Fibroblast of upper back skin (primary cell): ENCODE measurements at regions not wholly inside any gene's neighbourhood (a gene's known extent, or its start where the extent isn't known, plus 50 kb on each side); places are given as distances from the start of the nearest gene placed in this dataset.

Experiments
- DNase-seq: peaks from one replicate; pipeline ENCODE4 v3.0.0-alpha.2; 2013

DNA sequence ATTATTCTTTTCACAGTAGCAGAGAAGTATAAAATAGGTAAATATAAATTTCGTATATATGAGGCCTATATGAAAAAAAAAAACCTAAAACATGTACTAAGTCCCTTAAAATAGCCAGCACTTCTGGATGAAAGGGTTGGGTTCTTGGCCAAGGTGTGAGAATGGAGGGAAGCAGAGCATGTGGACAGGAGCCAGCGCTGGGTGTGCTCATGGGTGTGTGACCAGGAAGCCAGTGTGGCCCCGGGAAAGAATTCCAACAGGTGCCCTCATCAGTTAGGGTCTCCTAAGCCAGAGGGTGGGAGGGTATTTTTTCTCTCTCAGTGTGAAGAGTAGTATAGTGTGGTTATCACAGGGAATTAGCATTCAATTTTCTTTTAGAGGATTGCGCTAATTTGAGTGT is 401.9 kb upstream of the IGFBP3 start:
- DNase-seq: no peak

GRCh38 chr7:46321556-46322205 is 400.6 kb upstream of the IGFBP3 start:
- DNase-seq: peak; percentile 82

GRCh38 chr7:46320956-46321355 is 399.9 kb upstream of the IGFBP3 start:
- DNase-seq: peak; percentile 35

GRCh38 chr7:46319841-46320240 is 398.8 kb upstream of the IGFBP3 start:
- no peak for DNase-seq

DNA sequence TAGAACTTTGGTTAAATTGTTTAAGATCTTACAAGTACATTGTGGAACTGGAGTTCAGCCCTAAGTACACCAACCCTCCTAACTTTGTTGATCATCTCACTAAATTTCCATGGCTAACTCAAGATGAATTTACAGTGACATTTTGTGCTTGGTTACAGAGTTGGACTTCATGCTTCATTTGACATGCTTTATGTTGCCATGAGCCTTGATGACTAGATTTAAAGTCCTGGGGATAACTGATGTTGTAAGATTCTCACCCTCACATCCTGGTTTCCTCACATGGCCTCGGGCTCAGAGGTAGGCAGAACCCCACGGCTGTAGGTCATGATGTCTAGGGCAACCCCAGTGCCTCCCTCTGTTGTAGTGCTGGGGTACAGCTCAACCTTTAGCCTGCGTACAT is 397.2 kb upstream of the IGFBP3 start:
- no peak for DNase-seq

DNA sequence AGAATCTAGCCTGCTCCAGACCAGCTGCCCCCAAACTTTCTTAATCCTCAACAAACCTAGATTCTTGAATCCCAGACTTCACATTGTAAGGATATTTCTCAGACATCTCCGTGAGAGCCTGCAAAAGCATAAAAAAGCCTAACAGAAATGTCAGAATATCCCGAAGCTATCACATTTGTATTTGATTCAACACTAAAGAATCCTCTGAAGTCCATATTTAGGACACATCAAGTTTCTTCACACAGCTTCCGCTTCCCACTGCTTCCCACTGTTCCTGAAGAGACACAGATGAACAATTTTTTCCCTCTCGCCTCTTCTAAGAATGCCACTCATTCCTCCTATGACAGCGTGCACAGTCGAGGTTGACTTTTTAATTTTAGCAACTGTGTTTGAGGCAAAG is 396.2 kb upstream of the IGFBP3 start:
- peak; percentile 62 for DNase-seq

- DNase-seq: peak; percentile 68
Measured at GRCh38 chr7:46315891-46316290, 394.8 kb upstream of the IGFBP3 start.

DNA sequence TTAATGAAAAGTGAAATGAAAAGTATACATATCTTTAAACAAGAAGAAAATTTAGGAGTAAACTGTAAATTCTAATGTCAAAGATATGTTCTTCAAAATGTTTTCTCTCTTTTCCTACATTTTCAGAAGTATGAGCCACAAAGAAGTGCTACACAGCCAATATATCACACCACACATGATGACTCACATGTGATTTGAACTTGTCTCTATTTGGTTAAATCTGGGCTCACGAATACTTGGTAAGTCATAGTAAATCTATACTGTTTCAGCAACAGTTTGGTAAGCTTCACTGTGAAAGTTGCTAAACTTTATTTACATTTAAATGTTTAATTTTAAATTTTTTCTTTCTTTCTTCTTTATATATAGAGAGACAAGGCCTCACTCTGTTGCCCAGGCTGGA is 380.6 kb upstream of the IGFBP3 start:
- DNase-seq: peak; percentile 75

- no peak for DNase-seq
Measured at GRCh38 chr7:46297515-46297914, 376.4 kb upstream of the IGFBP3 start.

DNA sequence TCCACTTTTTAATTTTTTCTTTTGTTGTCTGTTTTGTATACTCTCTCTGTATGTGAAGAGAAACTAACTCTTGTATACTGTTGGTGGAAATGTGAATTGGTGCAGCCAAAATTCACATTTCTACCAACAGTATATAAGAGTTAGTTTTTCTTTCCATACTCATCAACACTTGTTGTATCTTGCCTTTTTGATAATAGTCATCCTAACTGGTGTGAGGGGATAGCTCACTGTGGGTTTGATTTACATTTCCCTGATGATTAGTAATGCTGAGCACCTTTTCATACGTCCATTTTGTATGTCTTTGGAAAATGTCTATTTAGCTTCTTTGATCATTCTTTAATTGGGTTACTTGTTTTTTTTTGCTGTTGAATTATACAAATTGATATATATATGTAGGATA is 375.5 kb upstream of the IGFBP3 start:
- no peak for DNase-seq

DNA sequence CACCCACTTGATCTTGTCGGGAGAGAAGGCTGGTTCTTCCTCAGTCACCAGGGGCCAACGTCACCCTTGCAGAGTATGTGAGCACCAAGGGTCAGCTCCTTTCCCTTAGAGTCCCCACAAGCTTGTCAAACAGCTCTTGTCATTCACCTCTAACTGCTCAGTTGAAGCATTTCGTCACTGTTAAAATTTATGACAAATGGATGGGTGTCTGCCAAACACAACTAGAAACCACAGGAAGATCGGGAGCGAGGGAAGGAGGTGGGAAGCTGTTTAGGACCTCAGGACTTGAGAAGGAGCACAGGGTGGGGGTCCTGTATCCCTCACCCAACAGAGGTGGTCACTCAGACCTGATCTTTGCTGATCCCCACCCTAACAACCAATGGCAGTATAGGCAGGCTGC is 373.3 kb upstream of the IGFBP3 start:
- DNase-seq: peak; percentile 57

DNA sequence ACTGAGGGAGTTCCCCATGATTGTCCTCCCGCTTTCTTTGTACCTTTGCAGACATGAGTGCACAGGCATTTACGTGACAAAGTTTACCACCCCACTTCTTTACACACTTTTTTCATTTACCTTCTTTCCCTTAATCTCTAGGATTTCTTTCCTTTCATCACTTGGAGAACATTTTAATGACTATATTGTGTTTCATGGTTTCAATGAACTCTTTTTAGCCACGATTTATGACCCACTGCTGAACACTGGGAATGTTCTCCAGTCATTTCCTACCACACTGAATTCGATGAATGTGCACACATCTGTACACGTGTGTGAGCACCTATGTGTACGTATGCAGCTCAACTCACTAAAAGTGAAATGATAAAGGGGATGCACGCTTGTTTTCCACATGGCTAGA is 371.7 kb upstream of the IGFBP3 start:
- DNase-seq: peak; percentile 51

GRCh38 chr7:46291601-46292150 is 370.6 kb upstream of the IGFBP3 start:
- peak; percentile 88 for DNase-seq

- peak; percentile 67 for DNase-seq
Measured at GRCh38 chr7:46291050-46291438, 370.0 kb upstream of the IGFBP3 start.

GRCh38 chr7:46290374-46291049 is 369.4 kb upstream of the IGFBP3 start:
- DNase-seq: no peak

DNA sequence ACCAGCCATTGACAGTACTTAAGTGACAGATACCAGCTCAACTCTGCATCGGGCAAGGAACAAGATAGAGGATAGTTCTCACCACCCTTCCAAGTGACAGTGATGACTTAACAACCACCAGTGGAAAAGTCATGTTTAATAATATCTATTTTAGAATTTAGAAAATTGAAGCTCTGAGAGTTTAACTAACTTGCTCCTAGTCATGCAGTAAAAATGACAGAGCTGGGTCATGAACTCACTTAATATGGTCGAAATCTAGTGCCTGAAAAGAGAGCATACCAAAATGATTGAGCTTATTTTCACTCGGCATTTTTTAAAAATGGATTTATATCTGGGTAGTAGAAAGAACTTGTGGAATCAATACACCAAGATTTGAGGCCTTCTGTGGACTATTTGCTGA is 367.8 kb upstream of the IGFBP3 start:
- no peak for DNase-seq

DNA sequence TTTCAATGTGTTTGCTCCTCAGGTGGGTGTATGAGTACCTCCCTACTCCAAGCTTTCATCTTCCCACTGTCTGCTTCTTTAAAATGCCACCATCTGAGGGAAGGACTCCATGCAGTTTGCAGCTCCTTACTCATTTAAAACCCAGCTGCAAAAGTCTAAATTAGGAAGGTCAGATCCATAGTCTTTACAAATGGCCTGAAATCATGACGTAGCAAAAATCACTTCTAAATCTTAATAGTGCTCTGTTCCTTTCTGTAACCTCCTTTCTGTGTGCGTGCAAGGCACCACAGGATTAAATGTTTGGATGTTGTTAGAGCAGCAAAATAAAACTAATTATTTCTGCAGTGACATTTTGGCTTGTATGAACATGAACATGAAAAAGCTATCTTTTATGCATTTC is 366.9 kb upstream of the IGFBP3 start:
- DNase-seq: no peak

DNA sequence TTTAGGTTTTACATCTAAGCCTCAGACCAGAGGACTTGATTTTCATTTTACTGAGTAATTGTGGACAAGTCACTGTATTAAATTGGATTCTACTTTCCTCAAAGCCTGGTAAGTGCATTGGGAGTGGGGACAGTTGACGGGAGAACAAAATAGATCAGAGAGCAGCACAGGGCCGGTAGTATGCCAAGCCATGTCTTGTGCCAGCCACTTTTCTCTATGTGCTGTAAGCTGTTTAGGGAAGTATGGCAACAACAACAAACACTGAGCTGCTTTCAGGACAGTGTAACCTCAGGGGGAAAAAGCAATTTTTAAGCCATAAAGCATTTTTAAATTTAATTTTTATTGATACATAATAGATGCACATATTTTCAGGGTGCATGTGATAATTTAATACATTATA is 365.9 kb upstream of the IGFBP3 start:
- no peak for DNase-seq

GRCh38 chr7:46286356-46286755 is 365.3 kb upstream of the IGFBP3 start:
- DNase-seq: no peak

DNA sequence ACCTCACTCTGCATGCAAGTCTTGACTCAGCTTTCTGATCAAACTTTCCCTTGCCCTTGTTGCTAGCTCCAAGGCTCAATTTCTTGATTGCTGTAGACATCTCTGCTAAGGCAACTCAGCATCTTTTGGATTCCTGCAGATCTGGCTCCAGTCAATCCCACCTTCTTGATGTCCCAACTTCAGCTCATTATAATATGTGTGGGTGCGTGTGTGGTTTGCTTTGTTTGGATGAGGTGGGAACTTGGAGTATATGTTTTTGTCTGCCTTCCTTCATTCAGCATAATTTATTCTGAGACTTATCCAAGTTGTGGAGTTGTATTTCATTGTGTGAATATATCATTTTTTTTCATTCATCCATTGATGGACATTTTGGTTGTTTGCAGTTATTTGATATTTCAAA is 364.8 kb upstream of the IGFBP3 start:
- DNase-seq: no peak

DNA sequence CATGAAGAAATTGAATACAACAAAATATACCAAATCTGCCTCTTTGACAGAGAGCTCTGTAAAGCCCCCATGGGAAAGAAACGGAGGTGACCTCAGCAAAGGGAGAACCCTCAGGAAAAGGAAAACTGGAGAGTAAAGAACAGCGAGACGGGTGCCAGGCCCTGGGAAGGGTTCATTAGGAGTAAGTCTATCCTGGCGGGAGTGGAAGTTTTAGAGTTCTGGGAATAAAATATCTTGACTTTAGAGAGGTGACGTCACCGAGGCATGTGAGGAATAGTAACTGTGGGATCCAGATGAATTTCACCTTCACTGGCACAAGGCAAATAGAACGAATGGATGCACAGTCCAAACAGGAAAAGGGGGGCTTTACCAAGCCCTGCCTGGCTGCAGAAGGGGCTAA is 362.8 kb upstream of the IGFBP3 start:
- no peak for DNase-seq

GRCh38 chr7:46282155-46282554 is 361.1 kb upstream of the IGFBP3 start:
- no peak for DNase-seq

GRCh38 chr7:46281071-46281470 is 360.0 kb upstream of the IGFBP3 start:
- no peak for DNase-seq

GRCh38 chr7:46279290-46279689 is 358.2 kb upstream of the IGFBP3 start:
- peak; percentile 42 for DNase-seq

DNA sequence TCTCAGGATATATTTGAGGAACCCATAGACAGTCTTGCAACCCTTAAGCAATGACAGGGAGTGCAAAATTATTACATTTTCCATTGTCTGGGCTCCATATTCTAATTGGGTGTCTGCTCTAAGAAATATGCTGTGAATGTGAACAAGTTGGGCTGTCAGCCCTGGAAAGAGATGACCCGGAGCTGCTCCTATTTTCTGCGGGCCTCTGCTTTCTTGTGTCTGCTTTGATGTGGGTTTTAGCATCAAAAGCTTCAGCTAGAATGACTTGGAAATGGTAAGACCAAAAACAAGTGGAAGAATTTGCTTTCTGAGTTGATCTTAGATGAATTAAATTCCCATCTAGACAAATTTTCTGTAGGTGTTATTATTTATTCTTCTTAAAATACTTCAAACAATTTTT is 343.6 kb upstream of the IGFBP3 start:
- peak; percentile 26 for DNase-seq
